ENCODE measurements at regions not wholly inside any gene's neighbourhood (a gene's known extent, or its start where the extent isn't known, plus 50 kb on each side); places are given as distances from the start of the nearest gene placed in this dataset.

DNA sequence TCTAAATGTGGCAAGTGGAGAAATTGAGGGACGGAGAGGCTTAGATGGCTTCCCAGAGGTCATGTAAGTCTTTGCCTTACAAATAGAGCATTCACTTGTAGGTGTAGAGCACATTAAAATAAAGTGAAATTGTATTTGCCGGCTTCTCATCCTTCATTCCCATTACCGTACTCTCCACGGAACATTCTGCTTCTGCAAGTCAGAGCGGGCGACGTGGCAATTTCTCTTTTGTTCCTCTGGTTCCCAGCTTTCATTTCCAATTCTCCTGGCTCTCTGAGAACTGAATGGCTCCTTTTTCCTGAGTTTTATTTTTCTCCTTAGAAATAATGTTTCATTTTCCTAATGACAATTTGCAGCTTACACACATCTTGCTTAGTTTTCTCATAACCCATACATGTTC is 51.3 kb upstream of the PFKP start:
- DNase-seq, result no peak

DNA sequence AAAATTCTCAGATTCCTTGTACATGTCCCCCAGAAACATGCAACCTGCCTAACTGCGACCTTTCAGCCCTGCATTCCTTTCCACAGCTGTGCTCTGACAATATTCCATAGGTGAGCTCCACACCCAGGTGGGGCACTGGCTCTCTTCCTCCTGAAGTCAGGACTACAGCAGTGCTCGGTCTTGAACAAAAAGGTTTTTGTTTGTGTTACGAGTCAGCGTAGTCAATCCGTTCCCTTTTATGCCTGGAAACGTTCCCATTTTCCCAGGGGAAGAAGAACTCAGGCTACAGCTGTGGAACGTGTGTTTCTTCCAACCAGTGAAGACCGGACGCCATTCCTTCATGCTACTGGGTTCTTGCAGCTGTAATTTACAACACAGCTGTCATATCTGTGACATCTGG is 52.4 kb upstream of the PFKP start:
- no peak for DNase-seq

DNA sequence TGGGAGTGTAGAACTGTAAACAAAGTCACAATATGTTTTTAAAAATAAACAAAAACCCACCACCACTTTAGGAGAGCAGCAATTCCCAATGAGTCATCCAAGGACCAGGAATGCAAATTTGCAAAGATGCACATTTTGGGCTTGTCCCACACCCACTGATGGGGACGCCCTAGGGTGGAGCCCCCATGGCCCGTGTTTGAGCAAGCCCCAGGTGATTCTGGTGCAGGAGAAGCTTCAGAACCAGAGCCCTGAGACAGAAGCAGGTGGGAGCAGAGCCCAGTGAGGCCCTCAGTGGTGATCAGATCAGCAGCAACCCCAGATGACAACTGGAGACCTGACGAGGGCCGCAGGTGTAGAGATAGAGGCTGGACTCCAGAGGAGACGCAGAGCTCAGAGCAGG is 55.1 kb upstream of the PFKP start:
- no peak for DNase-seq

DNA sequence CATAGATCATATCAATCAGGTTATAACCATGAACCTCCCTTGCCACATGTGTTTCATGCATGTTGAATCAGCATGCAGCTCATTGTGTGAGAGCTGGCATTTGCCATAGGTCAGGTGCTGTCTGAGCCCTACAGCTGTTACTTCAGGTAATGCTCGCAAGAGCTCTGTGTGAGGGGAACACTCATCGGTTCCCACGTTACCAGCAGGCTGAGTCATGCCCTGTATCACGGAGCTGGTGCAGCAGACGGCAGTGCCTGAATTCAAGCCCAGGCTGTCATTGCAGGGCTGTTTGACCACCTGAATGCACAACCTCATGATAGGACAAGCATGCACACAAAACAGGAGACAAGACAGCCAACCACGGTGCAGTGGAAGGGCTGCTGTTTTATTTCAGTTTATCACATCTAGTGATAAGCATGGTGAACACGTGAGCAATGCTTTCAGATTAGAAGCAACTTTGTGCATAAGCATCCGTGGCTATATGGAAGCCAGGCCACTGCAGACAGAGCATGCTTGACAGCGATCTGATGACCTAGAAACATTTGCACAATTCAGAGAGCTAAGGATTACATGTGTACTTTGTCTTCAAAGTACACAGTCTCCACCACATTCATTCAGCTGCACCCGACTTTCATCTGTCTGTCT is 56.4 kb upstream of the PFKP start:
- no peak for DNase-seq

DNA sequence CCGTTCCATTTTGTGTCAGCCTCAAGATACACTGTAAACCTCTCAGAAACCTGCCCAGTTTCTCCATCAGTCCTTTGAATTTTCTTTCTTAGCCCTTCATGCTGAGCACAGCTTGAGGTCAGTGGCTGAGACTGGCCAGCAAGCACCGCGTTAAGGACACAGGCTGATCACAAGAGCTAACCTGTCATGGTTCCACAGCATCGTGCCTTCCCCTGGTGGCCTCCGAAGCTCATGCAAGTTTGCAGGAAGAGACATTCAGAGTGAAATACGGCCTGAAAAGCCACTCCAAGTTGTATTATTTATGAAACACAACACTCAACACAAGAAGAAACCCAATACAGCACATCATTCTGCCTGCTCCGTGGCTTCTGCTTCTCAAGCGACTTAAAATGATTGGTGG is 57.0 kb upstream of the PFKP start:
- no peak for DNase-seq

DNA sequence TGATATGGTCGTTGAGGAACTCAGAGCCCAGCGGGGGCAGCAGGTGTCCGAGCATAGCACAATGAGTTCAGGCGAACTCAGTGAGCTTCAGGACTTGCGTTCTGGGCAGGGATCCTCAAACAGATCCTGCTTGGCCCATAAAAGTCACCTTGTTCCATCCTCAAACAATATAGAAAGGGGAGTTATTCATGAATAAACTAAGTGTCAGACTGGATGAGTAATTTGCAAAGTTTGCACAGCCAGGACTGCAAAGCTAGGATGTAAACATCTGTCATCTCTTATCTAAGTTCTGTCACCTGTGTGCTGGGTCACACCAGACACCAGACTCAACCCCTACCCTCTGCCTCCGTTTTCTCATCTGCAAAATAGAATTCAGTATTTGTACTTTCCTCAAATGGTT is 58.0 kb upstream of the PFKP start:
- no peak for DNase-seq

DNA sequence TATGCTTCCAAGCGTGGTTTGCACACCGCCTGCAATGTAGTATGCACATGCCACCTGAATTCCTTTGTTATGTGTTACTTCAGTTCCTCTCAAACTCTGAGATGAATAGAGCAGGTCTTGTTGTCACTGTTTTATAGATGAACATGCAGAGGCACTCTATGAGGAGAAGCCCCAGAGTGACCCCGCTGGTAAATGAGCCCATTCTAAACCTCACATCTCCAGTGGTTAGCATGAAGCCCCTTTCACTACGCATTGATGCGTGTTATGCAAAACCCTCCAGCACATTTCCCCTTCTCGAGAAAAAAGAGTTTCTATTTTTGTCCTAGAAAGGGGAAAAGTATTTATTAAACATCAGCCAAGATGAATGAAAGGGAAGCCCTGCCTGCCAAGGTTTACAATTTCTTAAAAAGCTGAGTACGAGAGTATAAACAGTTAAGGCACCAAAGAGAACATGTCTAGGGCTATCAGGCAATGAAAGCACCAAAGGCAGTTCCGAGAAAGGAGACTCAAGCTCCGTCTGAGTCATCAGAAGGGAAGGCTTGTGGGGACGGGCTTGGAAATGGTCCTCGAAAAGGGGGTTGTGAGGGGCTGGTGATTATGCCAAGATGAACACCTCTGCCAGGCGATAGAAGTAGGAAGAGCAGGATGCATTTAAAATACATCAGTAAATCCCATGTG is 58.7 kb upstream of the PFKP start:
- no peak for DNase-seq

DNA sequence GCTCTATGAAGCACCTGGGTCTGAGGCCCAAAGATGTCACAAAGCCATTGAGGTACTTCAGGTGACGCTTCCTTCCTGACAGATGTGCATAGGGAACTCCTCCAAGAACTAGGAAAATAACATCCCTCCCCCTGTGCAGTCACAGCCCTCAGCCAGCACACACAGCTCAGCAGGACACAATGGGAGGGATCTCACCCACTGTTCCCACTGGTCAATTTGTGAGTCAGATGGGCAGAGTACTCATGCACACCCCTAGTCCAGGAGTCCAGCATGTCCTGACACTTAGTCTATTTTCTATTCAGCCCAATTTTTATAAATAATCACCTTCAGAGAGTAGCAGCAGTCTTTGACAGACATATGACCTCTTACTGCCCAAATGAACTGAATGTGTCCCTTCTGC is 60.7 kb upstream of the PFKP start:
- DNase-seq, result no peak

DNA sequence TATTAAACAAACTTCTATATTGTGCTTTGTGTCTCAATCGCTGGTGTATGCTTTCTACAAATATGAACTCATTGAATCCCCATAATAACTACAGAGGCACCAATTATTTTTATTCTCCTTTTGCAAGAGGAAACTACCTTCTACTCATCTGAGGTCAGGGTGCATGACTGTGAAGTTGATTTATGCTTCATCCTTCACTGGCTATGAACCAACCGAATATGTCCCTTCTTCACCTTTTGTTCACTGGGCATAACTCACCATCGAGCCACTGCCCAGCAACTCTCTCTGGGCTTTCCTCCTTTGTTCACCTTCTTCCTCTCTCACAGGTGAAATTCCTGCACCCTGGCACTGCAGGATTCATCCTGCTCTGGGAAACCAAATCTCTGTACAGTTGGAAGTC is 61.3 kb upstream of the PFKP start:
- no peak for DNase-seq

DNA sequence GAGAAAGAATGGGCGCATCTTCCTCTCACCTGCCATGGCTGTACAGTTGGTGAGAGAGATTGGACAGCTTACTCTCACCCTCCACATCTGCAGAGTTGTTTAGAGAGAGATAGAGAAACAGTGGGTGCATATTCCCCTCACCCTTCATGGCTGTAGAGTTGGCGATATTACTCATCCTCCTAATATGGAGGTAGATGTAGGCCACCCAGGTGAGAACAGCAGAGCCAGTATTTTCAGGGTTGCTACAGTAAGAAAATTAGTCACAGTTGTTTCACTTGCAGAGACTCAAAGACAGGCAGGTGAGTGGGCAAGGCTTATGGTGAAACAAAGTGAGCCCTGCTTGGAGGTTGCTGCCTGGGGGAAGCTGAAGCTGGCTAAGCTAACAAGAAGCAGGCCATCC is 65.0 kb upstream of the PFKP start:
- no peak for DNase-seq

DNA sequence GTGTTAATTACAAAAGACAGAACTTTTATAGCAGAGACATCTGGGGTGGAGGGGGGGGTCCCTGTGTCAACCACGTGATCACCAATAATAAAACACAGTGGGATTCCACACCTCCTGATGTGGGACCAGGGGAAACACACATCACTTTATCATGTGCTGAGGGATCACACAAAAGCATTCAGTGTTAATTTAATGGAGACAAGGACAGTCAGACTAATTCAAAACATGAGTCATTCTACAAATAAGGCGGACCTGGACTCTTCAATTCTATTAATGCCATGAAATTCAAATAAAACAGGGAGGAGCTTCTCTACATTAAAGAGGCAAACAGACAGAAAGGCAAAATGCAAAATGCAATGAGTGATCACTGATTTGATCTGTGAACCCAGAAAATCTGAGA is 67.3 kb upstream of the PFKP start:
- DNase-seq, result no peak

DNA sequence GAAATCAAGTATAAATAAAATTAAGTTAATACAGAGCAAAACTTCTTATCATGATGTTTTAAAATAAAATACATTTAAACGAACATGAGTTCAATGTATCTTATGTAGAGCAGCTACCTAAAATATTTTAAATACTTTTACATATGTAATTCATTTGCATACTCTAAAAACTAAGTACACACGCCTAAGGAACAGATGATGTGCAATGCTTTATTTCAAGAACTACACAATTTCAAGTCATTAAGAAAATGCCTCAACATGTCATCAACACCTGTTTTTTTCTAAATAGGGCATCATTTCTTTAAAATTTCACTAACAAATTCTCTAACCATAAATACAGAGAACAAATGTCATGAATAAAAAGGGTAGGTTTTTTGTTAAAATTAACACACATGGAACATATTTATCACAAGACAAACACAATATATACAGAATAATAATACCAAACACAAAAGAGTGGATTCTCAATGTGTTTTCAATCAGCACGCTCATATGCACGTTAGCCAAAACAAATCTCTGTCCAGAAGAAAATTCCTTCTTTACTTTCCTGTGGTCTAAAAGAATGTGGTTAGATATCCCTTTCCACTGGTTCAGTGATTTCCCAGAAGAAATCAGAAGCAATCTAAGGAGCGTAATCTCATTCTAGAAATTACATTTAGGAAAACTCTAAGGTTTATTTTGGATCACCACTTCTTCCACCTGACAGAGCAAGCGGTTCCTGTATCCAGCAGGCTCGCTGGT is 73.0 kb upstream of the PFKP start:
- DNase-seq, result no peak

DNA sequence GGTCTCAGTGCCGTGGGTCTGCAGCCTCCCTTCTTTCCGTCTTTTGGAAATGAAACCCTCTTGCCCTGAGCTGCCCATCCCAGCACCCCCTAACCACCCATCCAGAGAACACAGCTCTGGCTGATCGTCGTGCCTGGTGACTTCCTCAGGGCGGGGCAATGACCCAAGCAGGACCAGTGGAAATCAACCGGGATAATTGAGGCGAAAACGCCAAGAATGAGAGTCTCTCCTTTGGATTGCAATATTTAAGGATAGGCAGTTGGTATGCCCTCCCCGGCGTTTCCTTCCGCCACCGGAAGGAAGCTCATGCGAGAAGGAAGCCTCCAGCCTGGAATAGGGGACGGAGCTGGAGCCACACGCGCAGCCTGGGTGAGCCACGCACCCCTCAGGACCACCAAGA is 73.7 kb upstream of the PFKP start:
- no peak for DNase-seq

DNA sequence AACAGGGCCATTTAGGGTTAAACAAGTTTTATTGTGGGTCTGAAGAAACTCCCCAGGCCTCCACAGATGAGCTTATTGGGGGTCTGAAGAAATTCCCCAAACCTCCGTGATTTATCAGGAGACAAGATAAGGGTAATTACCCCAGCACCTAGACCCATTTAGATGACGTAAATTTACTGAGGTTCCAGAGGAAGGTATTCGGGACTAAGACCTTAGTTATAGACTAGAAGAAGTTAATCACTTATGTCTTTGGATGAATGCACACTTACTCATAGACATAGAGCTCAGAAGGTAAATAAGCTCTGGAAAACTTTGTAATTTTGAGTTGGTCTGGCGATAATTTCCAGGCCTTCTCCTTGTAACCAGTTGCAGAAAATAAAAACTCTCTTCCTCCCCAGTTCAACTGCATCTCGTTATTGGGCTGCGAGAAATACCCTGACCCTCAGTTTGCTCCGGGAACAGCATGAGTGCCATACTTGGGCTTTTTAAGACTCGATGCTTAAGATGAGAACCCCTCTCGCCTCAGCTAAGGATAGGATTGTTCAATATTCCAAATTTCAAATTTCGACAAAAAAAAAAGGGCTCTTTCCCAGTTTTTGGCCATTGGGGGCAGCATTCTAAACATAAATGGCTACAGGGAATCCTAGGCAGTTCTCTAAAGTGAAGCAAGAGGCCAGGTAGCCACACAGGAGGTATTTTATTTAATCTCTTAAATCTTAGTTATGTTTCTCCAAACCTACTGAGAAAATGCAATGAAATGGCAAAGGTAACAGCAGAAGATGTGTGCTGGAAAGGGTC is 74.7 kb upstream of the PFKP start:
- DNase-seq, result no peak

DNA sequence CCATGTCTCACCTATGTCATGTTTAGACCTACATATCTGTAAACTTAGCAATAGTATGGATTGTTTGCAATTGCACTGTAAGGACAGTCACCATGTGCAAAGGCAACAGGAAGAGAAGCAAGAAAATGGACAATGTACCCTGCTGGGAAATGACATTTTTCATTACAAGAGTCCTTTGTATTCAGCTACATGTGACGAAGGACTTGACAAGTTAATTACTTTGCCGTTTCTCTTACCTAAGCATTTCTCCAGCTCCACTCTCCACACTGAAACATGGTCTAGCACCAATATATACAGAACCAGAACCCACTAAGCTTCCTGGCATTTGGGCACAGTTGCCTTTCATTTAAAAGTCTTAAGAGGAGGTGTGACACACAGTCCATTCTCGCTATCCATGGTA is 76.6 kb upstream of the PFKP start:
- no peak for DNase-seq

DNA sequence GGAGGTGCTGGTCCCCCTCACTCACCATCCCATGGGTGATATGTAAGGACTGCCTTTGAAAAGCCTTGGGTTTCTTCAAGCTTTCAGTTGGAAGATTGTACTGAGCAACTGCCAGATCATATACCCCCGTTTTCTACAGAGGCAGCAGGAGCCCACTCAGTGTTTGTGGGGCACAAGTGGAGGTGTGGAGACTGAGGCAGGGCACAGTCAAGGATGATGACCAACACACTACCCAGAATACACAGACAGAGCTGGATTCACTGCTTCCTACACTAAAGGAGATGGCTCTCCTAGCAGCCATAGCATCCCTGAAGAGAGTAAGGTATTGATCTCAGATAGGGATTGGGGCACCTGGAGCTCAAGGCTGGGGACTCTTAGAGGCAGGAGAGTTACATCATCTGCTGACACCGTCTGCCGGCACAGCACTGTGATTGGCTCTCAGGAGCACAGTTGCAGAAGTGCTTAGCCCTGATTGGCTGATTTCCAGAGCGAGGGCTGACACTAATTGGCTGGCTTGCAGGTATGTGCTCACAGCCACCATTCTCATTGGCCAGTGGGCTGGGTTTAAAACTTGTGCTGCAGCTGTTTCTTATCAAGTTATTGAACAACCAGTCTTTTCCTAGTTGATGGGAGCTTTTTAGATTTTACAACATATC is 77.9 kb upstream of the PFKP start:
- DNase-seq, result no peak

DNA sequence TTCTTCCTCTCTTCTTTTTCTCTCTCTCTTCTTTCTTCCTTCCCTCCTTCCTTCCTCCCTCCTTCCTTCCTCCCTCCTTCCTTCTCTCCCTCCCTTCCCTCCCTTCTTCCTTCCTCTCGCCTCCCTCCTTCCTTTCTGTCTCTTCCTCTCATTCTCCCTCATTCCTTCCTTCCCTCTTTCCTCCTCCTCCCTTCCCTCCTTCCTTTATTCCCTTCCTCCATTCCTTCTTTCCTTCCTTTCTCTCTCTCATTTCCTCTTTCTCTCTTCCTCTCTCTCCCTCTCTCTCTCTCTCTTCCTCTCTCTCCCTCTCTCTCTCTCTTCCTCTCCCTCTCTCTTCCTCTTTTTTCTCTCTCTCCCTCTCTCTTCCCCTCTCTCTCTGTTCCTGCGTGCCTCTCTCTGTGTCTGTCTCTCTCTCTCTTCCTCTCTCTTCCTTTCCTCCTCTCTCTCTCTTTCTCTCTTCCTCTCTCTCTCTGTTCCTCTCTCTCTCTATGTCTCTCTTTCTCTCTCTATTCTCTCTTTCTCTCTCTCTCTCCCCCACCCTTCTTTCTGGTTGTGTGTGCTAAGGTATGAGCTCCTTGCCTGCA is 80.1 kb upstream of the PFKP start:
- DNase-seq, result no peak

DNA sequence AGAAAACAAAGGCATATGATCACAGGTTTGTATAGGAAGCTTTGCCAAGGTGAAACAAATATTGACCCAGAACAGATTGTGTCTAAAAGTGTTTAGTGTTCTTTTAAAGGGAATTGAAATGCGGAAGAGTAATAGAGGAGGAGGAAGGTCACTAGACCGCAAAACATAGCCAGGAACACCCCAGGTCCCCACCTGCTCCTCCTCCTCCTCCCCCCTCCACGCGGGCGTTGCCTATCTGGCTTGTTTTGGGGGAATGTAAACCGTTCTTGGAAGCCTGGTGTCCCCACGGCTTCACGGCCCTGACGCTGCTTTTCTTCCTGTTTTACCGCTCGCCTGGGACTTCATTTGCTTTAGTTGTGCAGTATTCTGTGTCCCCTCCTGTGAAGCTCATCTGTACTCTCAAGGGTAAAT is 81.0 kb upstream of the PFKP start:
- DNase-seq, result no peak

DNA sequence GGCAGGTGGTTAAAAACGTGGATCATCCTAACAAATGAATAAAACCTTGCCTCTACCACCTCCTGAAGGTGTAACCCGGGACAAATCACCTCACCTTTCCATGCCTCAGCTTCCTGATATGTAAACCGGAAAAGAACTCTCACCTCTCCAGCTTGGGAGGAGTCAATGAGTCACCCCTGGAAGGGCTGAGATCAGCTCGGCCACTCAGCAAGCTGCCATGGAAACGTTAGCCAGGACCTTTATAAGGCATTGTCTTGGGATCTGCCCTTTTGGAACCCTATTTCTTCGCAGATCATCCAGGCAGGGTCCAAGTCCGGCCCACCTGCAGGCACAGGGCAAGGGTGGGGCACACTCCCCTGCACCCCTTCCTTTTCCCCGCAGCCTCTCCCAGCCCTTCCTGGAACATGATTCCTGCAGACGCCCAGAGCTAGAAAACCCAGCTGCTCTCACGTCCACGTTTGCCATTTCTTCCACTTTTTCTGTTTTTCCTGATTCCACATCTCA is 81.6 kb upstream of the PFKP start:
- DNase-seq, result no peak

DNA sequence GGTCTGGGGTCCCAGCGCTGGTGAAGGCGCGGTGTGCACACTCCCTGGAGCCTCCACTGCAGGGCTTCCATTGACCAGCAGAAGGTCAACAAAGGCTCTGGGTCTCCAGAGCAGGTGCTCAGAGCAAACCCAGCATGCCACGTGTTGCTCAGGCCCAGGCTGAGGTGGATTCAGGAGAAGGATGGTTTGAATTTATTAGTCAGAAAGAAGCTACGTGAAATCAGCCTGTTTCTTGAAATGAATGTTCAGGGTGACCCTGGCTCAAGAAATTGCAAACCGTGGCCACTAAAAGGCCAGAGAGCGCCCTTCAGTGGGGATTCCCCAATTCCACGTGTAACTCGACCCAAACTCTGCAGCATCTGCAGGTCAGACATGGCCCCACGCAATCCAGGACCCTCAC is 82.7 kb upstream of the PFKP start:
- DNase-seq, result no peak

DNA sequence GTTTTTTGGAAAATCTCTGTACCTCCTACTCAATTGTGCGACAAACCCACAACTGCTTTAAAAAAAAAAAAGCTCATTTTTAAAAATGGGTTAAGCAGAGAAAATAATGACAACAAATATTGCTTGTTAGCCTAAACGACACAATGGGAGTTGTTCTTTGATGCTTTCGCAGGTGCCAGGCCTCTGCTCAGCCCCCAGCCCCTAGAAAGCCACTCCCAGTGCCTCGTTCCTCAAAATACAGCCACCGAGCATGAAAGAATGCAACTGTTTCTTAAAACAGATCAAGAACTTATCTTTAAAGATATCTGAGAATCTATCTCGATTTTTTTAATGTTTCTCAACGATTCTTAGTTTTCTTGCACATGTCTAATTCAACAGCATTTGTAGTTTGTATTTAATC is 85.2 kb upstream of the PFKP start:
- DNase-seq, result no peak

DNA sequence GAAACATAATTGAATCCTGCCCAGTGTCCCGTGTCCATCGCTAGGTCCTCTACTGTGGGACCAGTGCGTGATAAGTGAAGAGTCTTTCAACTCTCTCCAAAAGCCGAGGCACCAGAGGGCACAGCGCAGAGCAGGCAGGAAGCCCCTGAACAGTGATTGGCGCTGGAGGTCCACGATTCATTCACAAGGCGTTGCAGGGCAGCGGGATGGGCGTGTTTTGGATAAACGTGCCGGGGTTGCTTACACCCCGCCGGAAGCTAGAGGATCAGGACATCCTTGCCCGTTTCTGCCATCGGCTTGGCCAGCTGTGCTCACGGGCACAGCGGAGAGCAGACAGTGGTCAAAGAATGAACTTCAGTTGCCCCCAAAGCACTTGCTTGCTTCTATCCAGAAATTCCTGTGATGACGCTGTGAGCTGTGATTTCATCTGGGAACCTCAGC is 86.0 kb upstream of the PFKP start:
- DNase-seq, result no peak
